ENCODE measurements at regions not wholly inside any gene's neighbourhood (a gene's known extent, or its start where the extent isn't known, plus 50 kb on each side); places are given as distances from the start of the nearest gene placed in this dataset.

DNA sequence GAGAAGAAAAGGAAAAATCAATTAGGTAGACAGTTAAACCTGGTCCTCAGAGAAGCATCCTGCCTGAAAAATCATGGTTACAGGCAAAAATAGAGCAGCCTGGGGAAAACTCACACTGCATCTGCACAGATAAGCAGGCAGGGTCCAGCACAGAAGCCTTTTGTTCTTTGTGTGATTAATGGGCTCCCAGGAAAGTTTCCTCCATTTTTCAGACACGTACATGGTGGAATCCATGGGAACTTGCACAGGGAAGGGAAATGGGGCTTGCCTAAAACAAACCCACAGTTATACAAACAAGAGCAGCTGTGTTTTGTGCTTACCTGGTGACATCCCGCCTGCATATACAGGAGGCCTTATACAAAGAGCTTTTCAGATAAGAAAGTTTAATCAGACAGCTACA lies 243.9 kb upstream of the ATP10B start:
- no peak overlapping the region for H3K9ac ChIP-seq (ENCODE audit: low read length)
- H3K79me2 ChIP-seq (ENCODE audit: insufficient read depth, low read length): no peaks in the 10 kb centered on the region
- ChIA-PET POLR2A (no interaction called here), RAD21 (ENCODE audit: low non-redundant PET in 1 of 2, low total read pairs in 2 of 2, uncharacterized antibody in 2 of 2, unreplicated experiment in 2 of 2) (no interaction called here), CTCF (no interaction called here)
- no peaks in the 10 kb centered on the region for H3K4me1 ChIP-seq (ENCODE audit: control insufficient read depth in 1 of 2, insufficient read depth in 2 of 2, low read length in 2 of 2)
- no TSS peak for BruUV-seq (replicated peaks)
- no peaks in the 10 kb centered on the region for H3K36me3 ChIP-seq (ENCODE audit: control insufficient read depth in 1 of 2, insufficient read depth in 2 of 2, low read length in 2 of 2)
- H3K4me2 ChIP-seq (ENCODE audit: low read length): no peak overlapping the region
- H3K9me2 ChIP-seq (ENCODE audit: insufficient read depth): no peaks in the 10 kb centered on the region
- H4K20me1 ChIP-seq (ENCODE audit: insufficient read depth): no peaks in the 10 kb centered on the region
- no peaks in the 10 kb centered on the region for H3K27me3 ChIP-seq (ENCODE audit: insufficient read depth, low read length)
- TF ChIP-seq ZNF274 (IDR thresholded peaks at IDR 0.05; ENCODE audit: low read depth, low read length) (no peak), POLR2AphosphoS5 (IDR thresholded peaks at IDR 0.05; ENCODE audit: low read depth, low read length) (no peak), RAD21 (IDR thresholded peaks at IDR 0.05; ENCODE audit: low read depth) (no peak), CEBPB (IDR thresholded peaks at IDR 0.05; ENCODE audit: low read depth) (no peak), EZH2 (IDR thresholded peaks at IDR 0.05) (no peak), YY1 (IDR thresholded peaks at IDR 0.05; ENCODE audit: extremely low read depth, insufficient replicate concordance, low read depth, low read length) (no peak), MAX (IDR thresholded peaks at IDR 0.05) (no peak), CTCF (IDR thresholded peaks at IDR 0.05 in 2 of 3, conservative IDR thresholded peaks at IDR 0.05 in 1 of 3; ENCODE audit: borderline replicate concordance in 1 of 3, insufficient read depth in 1 of 3, low read depth in 2 of 3, low read length in 2 of 3) (no peak), SIN3A (IDR thresholded peaks at IDR 0.05; ENCODE audit: low read depth) (no peak), EGR1 (IDR thresholded peaks at IDR 0.05; ENCODE audit: low read depth) (no peak), SRF (IDR thresholded peaks at IDR 0.05; ENCODE audit: low read depth) (no peak), ZFX (IDR thresholded peaks at IDR 0.05) (no peak)
- TF ChIP-seq, protein P1, sequence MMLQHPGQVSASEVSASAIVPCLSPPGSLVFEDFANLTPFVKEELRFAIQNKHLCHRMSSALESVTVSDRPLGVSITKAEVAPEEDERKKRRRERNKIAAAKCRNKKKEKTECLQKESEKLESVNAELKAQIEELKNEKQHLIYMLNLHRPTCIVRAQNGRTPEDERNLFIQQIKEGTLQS (IDR thresholded peaks at IDR 0.05): no peak
- no peak overlapping the region for H2AFZ ChIP-seq (ENCODE audit: low read depth, low read length, poor library complexity, severe bottlenecking)
- intact Hi-C loops (cut with micrococcal nuclease): no loop called here
- no peak for DNase-seq (ENCODE audit: low read depth, low spot score)
- H3K9me3 ChIP-seq (ENCODE audit: control insufficient read depth in 1 of 2, insufficient read depth in 1 of 2, low read depth in 1 of 2, low read length in 2 of 2): no peaks in the 10 kb centered on the region; a peak in 2 of 4 replicates
- no peak overlapping the region for H3K4me3 ChIP-seq (replicated peaks in 1 of 2; ENCODE audit: low read depth in 1 of 2, low read length in 2 of 2)
- no peak overlapping the region for H3K27ac ChIP-seq (ENCODE audit: low read depth, low read length)
- ATAC-seq: no peak

Data from HCT116 (cell line).